ENCODE measurements at regions not wholly inside any gene's neighbourhood (a gene's known extent, or its start where the extent isn't known, plus 50 kb on each side); places are given as distances from the start of the nearest gene placed in this dataset.

DNA sequence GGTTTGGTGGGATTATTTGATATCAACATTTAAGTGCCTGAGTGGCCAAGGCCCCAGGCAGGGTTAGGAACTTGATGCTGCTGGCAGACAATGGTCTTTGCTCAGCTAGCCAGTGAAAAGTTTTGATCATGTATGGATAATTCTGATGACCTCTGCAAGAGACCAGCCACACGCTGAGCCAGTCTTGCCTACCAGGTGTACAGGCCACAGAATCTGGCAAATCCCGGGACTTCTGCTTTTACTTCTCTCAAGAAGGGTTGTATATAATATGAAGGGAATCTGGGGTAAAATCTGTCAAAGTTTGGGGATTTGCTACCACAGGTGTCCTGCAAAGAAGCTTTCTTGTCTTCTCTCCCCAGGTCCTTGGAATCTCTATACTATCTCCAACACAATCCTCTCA, 331.4 kb upstream of the GOLIM4 start (continued):
- TF ChIP-seq, protein P1, sequence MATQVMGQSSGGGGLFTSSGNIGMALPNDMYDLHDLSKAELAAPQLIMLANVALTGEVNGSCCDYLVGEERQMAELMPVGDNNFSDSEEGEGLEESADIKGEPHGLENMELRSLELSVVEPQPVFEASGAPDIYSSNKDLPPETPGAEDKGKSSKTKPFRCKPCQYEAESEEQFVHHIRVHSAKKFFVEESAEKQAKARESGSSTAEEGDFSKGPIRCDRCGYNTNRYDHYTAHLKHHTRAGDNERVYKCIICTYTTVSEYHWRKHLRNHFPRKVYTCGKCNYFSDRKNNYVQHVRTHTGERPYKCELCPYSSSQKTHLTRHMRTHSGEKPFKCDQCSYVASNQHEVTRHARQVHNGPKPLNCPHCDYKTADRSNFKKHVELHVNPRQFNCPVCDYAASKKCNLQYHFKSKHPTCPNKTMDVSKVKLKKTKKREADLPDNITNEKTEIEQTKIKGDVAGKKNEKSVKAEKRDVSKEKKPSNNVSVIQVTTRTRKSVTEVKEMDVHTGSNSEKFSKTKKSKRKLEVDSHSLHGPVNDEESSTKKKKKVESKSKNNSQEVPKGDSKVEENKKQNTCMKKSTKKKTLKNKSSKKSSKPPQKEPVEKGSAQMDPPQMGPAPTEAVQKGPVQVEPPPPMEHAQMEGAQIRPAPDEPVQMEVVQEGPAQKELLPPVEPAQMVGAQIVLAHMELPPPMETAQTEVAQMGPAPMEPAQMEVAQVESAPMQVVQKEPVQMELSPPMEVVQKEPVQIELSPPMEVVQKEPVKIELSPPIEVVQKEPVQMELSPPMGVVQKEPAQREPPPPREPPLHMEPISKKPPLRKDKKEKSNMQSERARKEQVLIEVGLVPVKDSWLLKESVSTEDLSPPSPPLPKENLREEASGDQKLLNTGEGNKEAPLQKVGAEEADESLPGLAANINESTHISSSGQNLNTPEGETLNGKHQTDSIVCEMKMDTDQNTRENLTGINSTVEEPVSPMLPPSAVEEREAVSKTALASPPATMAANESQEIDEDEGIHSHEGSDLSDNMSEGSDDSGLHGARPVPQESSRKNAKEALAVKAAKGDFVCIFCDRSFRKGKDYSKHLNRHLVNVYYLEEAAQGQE (IDR thresholded peaks at IDR 0.05; ENCODE audit: unreplicated experiment): no peak
- no peak for TF ChIP-seq JUNB (IDR thresholded peaks at IDR 0.05; ENCODE audit: unreplicated experiment)
- no peak for TF ChIP-seq ZNF114 (CRISPR knock-in tag; IDR thresholded peaks at IDR 0.05)
- TF ChIP-seq, protein P2, sequence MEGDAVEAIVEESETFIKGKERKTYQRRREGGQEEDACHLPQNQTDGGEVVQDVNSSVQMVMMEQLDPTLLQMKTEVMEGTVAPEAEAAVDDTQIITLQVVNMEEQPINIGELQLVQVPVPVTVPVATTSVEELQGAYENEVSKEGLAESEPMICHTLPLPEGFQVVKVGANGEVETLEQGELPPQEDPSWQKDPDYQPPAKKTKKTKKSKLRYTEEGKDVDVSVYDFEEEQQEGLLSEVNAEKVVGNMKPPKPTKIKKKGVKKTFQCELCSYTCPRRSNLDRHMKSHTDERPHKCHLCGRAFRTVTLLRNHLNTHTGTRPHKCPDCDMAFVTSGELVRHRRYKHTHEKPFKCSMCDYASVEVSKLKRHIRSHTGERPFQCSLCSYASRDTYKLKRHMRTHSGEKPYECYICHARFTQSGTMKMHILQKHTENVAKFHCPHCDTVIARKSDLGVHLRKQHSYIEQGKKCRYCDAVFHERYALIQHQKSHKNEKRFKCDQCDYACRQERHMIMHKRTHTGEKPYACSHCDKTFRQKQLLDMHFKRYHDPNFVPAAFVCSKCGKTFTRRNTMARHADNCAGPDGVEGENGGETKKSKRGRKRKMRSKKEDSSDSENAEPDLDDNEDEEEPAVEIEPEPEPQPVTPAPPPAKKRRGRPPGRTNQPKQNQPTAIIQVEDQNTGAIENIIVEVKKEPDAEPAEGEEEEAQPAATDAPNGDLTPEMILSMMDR (conservative IDR thresholded peaks at IDR 0.05; ENCODE audit: low read depth in 2 of 2): no peak
- TF ChIP-seq NANOG (IDR thresholded peaks at IDR 0.05; ENCODE audit: borderline replicate concordance): no peak
- no peak for TF ChIP-seq STAT1 (IDR thresholded peaks at IDR 0.05; ENCODE audit: unreplicated experiment)
- no peak for TF ChIP-seq EZH2 (IDR thresholded peaks at IDR 0.05; ENCODE audit: low read depth, unreplicated experiment)
- no peak for TF ChIP-seq EZH2phosphoT487 (IDR thresholded peaks at IDR 0.05; ENCODE audit: unreplicated experiment)

DNA sequence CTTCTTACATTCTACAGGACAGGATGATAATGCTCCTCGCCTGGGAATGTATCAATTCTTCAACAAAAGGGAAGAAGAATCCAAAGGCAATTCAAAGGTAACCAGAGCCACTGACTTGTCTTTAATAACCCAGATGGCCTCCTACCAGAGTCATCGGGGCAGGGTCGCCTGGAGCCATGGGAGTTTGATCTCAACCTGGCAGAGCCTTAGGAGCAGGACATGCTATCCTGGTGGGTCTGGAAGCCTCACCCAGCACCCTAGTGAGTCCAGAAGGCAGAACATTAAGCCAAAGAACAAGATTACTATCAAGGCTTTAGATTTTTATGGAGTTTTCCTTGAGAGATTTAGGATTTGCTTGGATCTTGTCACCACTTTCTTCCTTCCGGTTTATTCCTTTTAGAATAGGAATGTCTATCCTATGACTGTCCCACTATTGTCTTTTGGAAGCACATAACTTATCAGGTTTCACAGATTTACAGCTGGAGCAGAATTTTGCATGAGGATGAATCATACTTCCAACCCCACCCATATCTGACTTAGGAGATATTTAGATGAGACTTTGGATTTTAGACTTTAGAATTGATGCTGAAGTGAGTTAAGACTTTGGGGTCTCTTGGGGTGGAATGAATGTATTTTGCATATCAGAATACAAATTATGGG, 330.3 kb upstream of the GOLIM4 start:
- Histone ChIP-seq H3K9me2 (ENCODE audit: insufficient read depth) (no peaks in the 10 kb centered on the region), H2AFZ (no peak overlapping the region), H3K36me3 (ENCODE audit: insufficient read depth) (no peaks in the 10 kb centered on the region), H4K20me1 (replicated peaks; ENCODE audit: insufficient read depth) (no peaks in the 10 kb centered on the region), H3K27ac (ENCODE audit: low read depth) (no peak overlapping the region), H3F3A (replicated peaks; ENCODE audit: low read depth) (no peaks in the 10 kb centered on the region), H3K79me2 (replicated peaks; ENCODE audit: insufficient read depth) (no peaks in the 10 kb centered on the region), H3K4me2 (no peak overlapping the region), H3K4me1 (ENCODE audit: insufficient read depth) (no peaks in the 10 kb centered on the region; the same call in 1 of the 2 replicates), H3K27me3 (ENCODE audit: insufficient read depth) (no peaks in the 10 kb centered on the region), H3K4me3 (no peak overlapping the region)
- Mint-ChIP-seq H3K27me3 (ENCODE audit: insufficient read depth, low read depth, poor library complexity) (peaks cover 2% of the 10 kb centered on the region), H3K4me1 (peaks cover 4% of the 10 kb centered on the region; the same call in 2 of the 3 replicates), H3K9me3 (no peaks in the 10 kb centered on the region), H3K4me3 (no peak overlapping the region), H3K27ac (no peak overlapping the region), H3K36me3 (ENCODE audit: low read depth) (no peaks in the 10 kb centered on the region)
- DNase-seq (ENCODE audit: low spot score) (no peak), ATAC-seq (no peak)
- no peak for TF ChIP-seq ZNF114 (CRISPR knock-in tag; IDR thresholded peaks at IDR 0.05)
- no peak for TF ChIP-seq EZH2phosphoT487 (IDR thresholded peaks at IDR 0.05; ENCODE audit: unreplicated experiment)
- TF ChIP-seq NANOG (IDR thresholded peaks at IDR 0.05; ENCODE audit: borderline replicate concordance): no peak
- TF ChIP-seq EZH2 (IDR thresholded peaks at IDR 0.05; ENCODE audit: low read depth, unreplicated experiment): no peak
- no peak for TF ChIP-seq ZNF331 (CRISPR knock-in tag; IDR thresholded peaks at IDR 0.05; ENCODE audit: low read depth)
- TF ChIP-seq, protein P2 (conservative IDR thresholded peaks at IDR 0.05; ENCODE audit: low read depth in 2 of 2): no peak
- TF ChIP-seq, protein P3, sequence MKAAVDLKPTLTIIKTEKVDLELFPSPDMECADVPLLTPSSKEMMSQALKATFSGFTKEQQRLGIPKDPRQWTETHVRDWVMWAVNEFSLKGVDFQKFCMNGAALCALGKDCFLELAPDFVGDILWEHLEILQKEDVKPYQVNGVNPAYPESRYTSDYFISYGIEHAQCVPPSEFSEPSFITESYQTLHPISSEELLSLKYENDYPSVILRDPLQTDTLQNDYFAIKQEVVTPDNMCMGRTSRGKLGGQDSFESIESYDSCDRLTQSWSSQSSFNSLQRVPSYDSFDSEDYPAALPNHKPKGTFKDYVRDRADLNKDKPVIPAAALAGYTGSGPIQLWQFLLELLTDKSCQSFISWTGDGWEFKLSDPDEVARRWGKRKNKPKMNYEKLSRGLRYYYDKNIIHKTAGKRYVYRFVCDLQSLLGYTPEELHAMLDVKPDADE (IDR thresholded peaks at IDR 0.05): no peak
- no peak for TF ChIP-seq POLR2AphosphoS5 (IDR thresholded peaks at IDR 0.05; ENCODE audit: low read depth)
- no peak for TF ChIP-seq STAT1 (IDR thresholded peaks at IDR 0.05; ENCODE audit: unreplicated experiment)
- TF ChIP-seq, protein P1 (IDR thresholded peaks at IDR 0.05; ENCODE audit: unreplicated experiment): no peak
- no peak for TF ChIP-seq JUNB (IDR thresholded peaks at IDR 0.05; ENCODE audit: unreplicated experiment)

Data from GM23338 (cell line).